BLaER1 treated with 17β-estradiol and CSF1 and Interleukin-3, amounts not matched to agents 10 nM and 100 nM (cell line): ENCODE measurements at regions not wholly inside any gene's neighbourhood (a gene's known extent, or its start where the extent isn't known, plus 50 kb on each side); places are given as distances from the start of the nearest gene placed in this dataset.

ENCODE experiments used
- H3K27ac ChIP-seq, 11 experiments: shearing (Covaris generic); formaldehyde crosslinking; 2 replicates each; pipeline ENCODE4 v1.8.1; 2022
- H3K27me3 ChIP-seq, 11 experiments: shearing (Covaris generic); formaldehyde crosslinking; 2 replicates each; pipeline ENCODE4 v1.8.1; 2022
- H3K36me3 ChIP-seq, 11 experiments: shearing (Covaris generic); formaldehyde crosslinking; 2 replicates each; pipeline ENCODE4 v1.8.1; 2022
- H3K4me1 ChIP-seq, 10 experiments: shearing (Covaris generic); formaldehyde crosslinking; 2 replicates each; pipeline ENCODE4 v1.8.1; 2022
- H3K4me2 ChIP-seq, 11 experiments: shearing (Covaris generic); formaldehyde crosslinking; 2 replicates each; pipeline ENCODE4 v1.8.1; 2022
- H3K4me3 ChIP-seq, 10 experiments: shearing (Covaris generic); formaldehyde crosslinking; 2 replicates each; pipeline ENCODE4 v1.8.1; 2022
- H3K9ac ChIP-seq, 11 experiments: shearing (Covaris generic); formaldehyde crosslinking; 2 replicates each; pipeline ENCODE4 v1.8.1; 2022
- H3K9me3 ChIP-seq, 11 experiments: shearing (Covaris generic); formaldehyde crosslinking; replicated peaks in 1 of 11; 2 replicates each; pipeline ENCODE4 v1.8.1; 2022
- H4K20me1 ChIP-seq, 11 experiments: shearing (Covaris generic); formaldehyde crosslinking; 2 replicates each; pipeline ENCODE4 v1.8.1; 2022
- Cebpa-rat ChIP-seq, 11 experiments: shearing (Covaris generic); IDR thresholded peaks; 2 replicates each; pipeline ENCODE4 v1.8.1; 2022

DNA sequence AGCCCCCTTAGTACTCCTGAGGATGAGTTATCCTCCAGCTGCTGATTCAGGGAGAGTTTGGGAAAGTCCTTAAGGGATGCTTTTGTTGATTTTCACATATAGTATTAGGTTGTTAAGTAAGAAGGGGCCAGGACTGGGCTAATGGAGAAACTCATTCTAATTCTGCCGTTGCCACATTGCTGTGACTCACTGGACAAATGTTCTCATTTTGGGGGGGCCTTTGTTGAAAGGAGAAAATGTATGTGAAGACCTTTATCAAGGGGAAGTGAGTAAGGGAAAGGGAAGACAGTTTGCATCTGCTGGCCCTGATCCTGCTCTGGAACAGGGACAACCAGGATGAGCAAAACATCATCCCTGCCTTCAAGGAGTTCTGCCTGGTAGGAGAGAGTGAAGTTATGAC, 123.2 kb upstream of the FGGY start:
- Histone ChIP-seq H3K27me3 (no peaks in the 10 kb centered on the region), H3K9ac (no peak overlapping the region), H3K4me3 (no peak overlapping the region), H4K20me1 (no peaks in the 10 kb centered on the region), H3K9me3 (peaks cover 0 to 23% (median 12%) of the 10 kb centered on the region in 11 experiments; a peak in 11 of 22 replicates), H3K36me3 (no peaks in the 10 kb centered on the region), H3K27ac (no peak overlapping the region), H3K4me2 (peak overlapping the region in 5 of 11 experiments; percentile 7 to 41 (median 33); a peak in 6 of 22 replicates), H3K4me1 (peaks cover 6 to 33% (median 24%) of the 10 kb centered on the region in 10 experiments; a peak in 19 of 20 replicates)
- TF ChIP-seq Cebpa-rat (IDR thresholded peaks at IDR 0.05): no peak

DNA sequence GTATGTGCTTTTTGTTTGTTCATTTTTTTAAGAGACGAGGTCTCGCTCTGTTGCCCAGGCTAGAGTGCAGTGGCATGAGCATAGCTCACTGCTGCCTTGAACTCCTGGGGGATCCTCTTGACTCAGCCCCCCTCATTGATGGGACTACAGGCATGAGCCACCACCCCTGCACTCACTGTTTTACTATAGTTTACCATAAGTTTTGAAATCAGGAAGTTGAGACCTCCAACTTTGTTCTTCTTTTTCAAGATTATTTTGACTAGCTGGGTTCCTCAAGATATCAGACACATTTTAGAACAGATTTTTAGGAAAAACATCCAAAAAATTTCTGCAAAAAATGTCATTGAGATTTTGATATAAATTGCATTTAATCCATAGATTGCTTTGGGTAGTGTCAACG, 120.4 kb upstream of the FGGY start:
- no peaks in the 10 kb centered on the region for H3K27me3 ChIP-seq
- H3K9me3 ChIP-seq: peaks cover 0 to 23% (median 12%) of the 10 kb centered on the region in 11 experiments; a peak in 9 of 22 replicates
- H3K4me3 ChIP-seq: no peak overlapping the region
- TF ChIP-seq Cebpa-rat (IDR thresholded peaks at IDR 0.05): no peak
- H3K4me2 ChIP-seq: peak overlapping the region in 9 of 11 experiments; percentile 8 to 61 (median 38); a peak in 15 of 22 replicates
- H3K27ac ChIP-seq: peak overlapping the region in 6 of 11 experiments; percentile 4 to 57 (median 42); a peak in 9 of 22 replicates
- H3K36me3 ChIP-seq: no peaks in the 10 kb centered on the region
- no peaks in the 10 kb centered on the region for H4K20me1 ChIP-seq
- peaks cover 6 to 33% (median 24%) of the 10 kb centered on the region in 10 experiments; a peak in 19 of 20 replicates for H3K4me1 ChIP-seq
- H3K9ac ChIP-seq: no peak overlapping the region

DNA sequence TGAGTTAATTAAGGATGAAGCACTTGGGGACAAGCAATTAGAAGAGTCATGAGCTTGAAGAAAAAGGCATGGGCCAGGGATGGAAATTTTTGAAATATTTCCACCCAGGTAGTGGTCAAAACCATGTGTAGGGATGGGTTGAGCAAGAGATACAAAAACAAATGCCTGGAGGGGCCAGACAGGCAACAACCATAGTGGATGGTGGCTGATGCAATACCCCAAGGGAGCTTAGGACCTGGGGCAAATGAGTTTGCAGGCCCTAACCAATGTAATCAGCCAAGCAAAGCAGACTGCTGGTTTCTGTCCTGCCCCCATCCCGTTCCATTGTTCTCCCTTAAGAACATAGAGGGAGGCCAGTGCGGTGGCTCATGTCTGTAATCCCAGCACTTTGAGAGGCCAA, 119.1 kb upstream of the FGGY start:
- Histone ChIP-seq H3K4me2 (peak overlapping the region in 8 of 11 experiments; percentile 19 to 71 (median 40); a peak in 15 of 22 replicates), H3K9me3 (peaks cover 0 to 23% (median 12%) of the 10 kb centered on the region in 11 experiments; a peak in 9 of 22 replicates), H3K36me3 (no peaks in the 10 kb centered on the region), H4K20me1 (no peaks in the 10 kb centered on the region), H3K4me1 (peaks cover 6 to 33% (median 24%) of the 10 kb centered on the region in 10 experiments; a peak in 19 of 20 replicates), H3K9ac (no peak overlapping the region), H3K4me3 (peak overlapping the region in 1 of 10 experiments; percentile 35; a peak in 1 of 20 replicates), H3K27me3 (no peaks in the 10 kb centered on the region), H3K27ac (peak overlapping the region in 5 of 11 experiments; percentile 31 to 57 (median 48); a peak in 7 of 22 replicates)
- TF ChIP-seq Cebpa-rat (IDR thresholded peaks at IDR 0.05): peak in 1 of 11 experiments; percentile 18; a peak in 1 of 22 replicates

DNA sequence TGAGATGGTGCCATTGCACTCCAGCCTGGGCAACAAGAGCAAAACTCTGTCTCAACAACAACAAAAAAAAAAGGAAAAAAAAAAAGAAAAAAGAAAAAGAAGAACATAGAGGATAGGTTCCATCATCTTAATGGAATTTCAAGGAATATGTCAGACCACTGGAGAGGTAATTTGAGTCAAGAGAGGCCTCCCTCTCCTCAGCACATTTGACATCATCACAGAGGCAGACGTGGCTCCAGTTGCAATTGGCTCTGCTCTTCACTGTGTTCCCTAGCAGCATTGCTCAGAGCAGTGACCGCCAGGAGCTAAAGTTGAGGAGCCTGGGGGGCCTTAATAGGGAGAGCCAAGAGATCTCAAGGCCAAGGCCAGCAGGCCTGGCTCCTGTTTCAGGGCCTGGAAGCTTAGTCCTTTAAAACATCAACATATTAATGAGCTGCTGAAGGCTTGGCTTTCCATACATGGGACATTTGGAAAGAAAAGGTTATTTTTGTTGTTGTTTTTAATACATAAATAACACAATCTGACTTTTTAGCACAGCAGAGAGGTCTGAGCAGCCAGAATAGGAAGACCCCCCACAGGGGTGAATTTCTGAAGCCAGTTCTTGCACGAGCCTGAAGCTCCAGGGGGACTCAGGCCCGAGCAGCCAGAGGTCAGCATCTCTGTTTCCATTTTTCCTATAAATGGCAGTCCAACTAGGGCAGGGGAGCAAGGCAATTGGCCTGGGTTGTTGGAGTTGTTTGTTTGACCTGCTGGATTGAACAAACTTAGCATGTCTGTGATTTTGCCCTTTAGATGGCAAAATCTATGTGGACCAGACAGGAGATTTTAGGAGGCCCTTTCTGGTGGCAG, 118.3 kb upstream of the FGGY start:
- Histone ChIP-seq H3K4me2 (peak overlapping the region in 4 of 11 experiments; percentile 23 to 71 (median 46); a peak in 8 of 22 replicates), H3K4me3 (no peak overlapping the region), H3K27ac (peak overlapping the region in 5 of 11 experiments; percentile 31 to 57 (median 48); a peak in 4 of 22 replicates), H3K9me3 (peaks cover 0 to 23% (median 12%) of the 10 kb centered on the region in 11 experiments; a peak in 9 of 22 replicates), H4K20me1 (no peaks in the 10 kb centered on the region), H3K27me3 (no peaks in the 10 kb centered on the region), H3K36me3 (no peaks in the 10 kb centered on the region), H3K9ac (no peak overlapping the region), H3K4me1 (peaks cover 6 to 31% (median 23%) of the 10 kb centered on the region in 10 experiments; a peak in 19 of 20 replicates)
- TF ChIP-seq Cebpa-rat (IDR thresholded peaks at IDR 0.05): no peak

DNA sequence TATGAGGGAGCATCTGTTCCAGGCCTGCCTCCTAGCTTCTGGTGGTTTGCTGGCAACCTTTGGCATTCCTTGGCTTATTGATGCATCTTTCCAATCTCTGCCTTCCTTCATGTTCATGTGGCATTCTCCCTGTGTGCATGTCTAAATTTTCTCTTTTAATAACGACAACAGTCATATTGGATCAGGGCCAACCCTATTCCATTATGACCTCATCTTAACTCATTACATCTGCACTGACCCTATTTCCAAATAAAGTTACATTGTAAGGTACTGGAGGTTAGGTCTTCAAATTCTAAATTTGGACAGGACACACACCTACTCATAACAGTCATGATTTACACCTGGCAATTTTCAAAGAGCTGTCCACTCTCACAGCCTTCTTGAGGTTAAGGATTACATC, 117.2 kb upstream of the FGGY start:
- Histone ChIP-seq H3K36me3 (no peaks in the 10 kb centered on the region), H3K4me3 (no peak overlapping the region), H3K27me3 (no peaks in the 10 kb centered on the region), H3K4me2 (0 out of 22 replicates have a peak overlapping the region, but pooled peaks of 1 of the 11 experiments have one; percentile 15), H3K9me3 (peaks cover 0 to 23% (median 12%) of the 10 kb centered on the region in 11 experiments; a peak in 9 of 22 replicates), H3K27ac (no peak overlapping the region), H3K9ac (no peak overlapping the region), H3K4me1 (peaks cover 6 to 28% (median 18%) of the 10 kb centered on the region in 10 experiments; a peak in 19 of 20 replicates), H4K20me1 (no peaks in the 10 kb centered on the region)
- no peak for TF ChIP-seq Cebpa-rat (IDR thresholded peaks at IDR 0.05)

DNA sequence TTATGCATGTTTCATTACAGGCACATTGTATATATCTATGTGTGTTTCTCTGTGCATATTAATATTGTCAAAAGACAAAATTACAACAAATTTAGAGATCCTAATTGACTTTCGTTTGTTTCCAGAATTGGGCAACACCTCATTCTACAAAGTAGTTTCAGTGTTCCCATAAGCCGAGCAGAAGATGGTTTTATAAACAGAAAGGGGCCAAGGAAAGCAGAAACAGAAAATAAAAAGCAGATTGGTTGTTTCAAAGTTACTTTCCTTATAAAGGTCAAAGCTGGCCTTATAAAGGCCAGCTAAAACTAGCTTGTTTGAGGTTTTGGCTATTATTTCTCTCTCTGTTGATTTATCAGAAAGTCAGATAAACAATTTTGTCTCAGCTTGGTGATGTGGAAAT, 116.2 kb upstream of the FGGY start:
- H3K36me3 ChIP-seq: no peaks in the 10 kb centered on the region
- H3K4me2 ChIP-seq: no peak overlapping the region
- no peak for TF ChIP-seq Cebpa-rat (IDR thresholded peaks at IDR 0.05)
- peaks cover 0 to 18% (median 12%) of the 10 kb centered on the region in 11 experiments; a peak in 9 of 22 replicates for H3K9me3 ChIP-seq
- H3K4me1 ChIP-seq: peaks cover 6 to 28% (median 18%) of the 10 kb centered on the region in 10 experiments; a peak in 19 of 20 replicates
- no peak overlapping the region for H3K9ac ChIP-seq
- no peaks in the 10 kb centered on the region for H4K20me1 ChIP-seq
- H3K4me3 ChIP-seq: no peak overlapping the region
- H3K27me3 ChIP-seq: no peaks in the 10 kb centered on the region
- no peak overlapping the region for H3K27ac ChIP-seq

DNA sequence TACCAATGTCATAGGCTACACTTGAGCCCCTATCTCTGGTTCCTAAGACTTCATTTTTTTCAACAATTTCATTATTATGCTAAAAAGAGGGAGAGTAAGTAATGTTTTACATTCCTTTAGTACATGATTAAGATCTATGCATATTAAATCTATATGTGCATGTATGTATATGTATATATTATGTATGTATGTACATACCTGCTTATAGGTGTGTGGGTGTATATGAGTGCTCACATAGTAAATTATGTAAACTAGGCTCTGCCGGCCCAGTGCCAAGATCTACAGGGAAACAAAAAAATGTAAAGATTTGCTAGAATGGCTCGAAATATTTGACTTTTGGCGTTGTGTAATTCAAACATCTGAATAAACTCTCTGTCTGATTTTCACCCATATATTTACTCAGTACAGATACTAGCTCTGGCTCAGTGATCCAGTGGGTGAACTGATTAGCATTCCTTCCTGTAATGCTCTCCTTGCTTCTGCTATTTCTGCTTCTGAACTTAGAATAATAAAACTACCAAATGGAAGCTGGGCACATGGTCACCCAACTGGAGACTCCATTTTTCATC, 113.1 kb upstream of the FGGY start:
- Histone ChIP-seq H3K9me3 (no peaks in the 10 kb centered on the region; a peak in 1 of 22 replicates), H3K4me1 (peaks cover 0 to 9% (median 0%) of the 10 kb centered on the region in 10 experiments; a peak in 1 of 20 replicates), H3K4me3 (no peak overlapping the region), H3K27ac (no peak overlapping the region), H3K36me3 (no peaks in the 10 kb centered on the region), H3K9ac (no peak overlapping the region), H3K27me3 (no peaks in the 10 kb centered on the region), H4K20me1 (no peaks in the 10 kb centered on the region), H3K4me2 (peak overlapping the region in 1 of 11 experiments; percentile 21; a peak in 1 of 22 replicates)
- no peak for TF ChIP-seq Cebpa-rat (IDR thresholded peaks at IDR 0.05)

DNA sequence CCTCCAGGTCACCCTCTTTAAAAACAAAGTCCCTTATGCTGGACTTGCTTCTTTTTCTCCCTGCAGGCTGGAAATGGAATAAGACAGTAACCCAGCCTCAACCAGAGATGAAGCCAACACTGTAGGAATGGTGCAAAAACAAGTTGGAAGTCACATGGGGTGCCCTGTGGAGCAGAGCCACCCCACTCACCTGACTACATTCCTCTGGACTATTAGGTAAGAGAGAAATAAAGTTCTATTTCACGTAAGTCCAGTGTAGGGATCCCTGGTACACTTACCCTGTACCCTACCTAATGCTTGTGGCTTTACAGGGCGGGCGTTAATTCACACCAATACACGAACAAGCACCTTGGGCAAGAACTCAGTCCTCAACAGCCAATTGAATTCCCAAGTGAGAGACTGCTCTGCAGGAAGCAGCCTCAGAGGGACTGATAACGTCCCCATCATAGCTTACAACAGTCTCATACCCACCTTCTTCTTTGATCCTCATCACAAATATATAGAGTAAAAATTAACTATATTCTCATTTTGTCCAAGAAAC, 112.5 kb upstream of the FGGY start:
- H4K20me1 ChIP-seq: no peaks in the 10 kb centered on the region
- no peak overlapping the region for H3K9ac ChIP-seq
- no peaks in the 10 kb centered on the region for H3K27me3 ChIP-seq
- peaks cover 0 to 9% (median 0%) of the 10 kb centered on the region in 10 experiments; a peak in 1 of 20 replicates for H3K4me1 ChIP-seq
- peak overlapping the region in 1 of 11 experiments; percentile 21; a peak in 1 of 22 replicates for H3K4me2 ChIP-seq
- TF ChIP-seq Cebpa-rat (IDR thresholded peaks at IDR 0.05): no peak
- H3K27ac ChIP-seq: no peak overlapping the region
- H3K36me3 ChIP-seq: no peaks in the 10 kb centered on the region
- H3K9me3 ChIP-seq: no peaks in the 10 kb centered on the region; a peak in 1 of 22 replicates
- no peak overlapping the region for H3K4me3 ChIP-seq
